ENCODE measurements at regions not wholly inside any gene's neighbourhood (a gene's known extent, or its start where the extent isn't known, plus 50 kb on each side); places are given as distances from the start of the nearest gene placed in this dataset.

DNA sequence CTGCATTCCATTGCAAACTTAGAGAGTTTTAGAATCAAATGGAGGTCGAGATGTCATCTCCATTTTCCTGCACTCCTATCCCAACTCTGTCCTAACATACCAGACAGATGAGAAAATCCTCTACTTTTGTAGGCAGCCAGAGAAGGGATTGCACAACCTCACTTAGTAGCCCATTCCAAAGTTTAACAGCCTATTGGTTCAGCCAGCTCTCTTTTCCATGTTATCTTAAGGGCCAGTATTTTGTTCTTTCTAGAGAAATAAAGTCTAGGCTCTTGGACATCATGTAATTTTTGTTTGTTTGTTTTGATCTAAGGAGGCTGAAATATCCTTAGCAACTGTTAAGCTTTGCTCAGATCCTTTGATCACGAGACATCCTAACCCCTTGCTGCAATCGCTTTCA lies 173.0 kb downstream of the COX18 start:
- Histone ChIP-seq H3K27me3 (ENCODE audit: insufficient read depth, poor library complexity, severe bottlenecking) (no peaks in the 10 kb centered on the region), H3K27ac (replicated peaks) (no peak overlapping the region), H3K4me3 (replicated peaks; ENCODE audit: insufficient read depth, low read length) (no peak overlapping the region)
- TF ChIP-seq SPI1 (IDR thresholded peaks at IDR 0.05; ENCODE audit: borderline replicate concordance, low read depth) (no peak), POLR2AphosphoS5 (IDR thresholded peaks at IDR 0.05; ENCODE audit: low read depth) (no peak), GABPA (IDR thresholded peaks at IDR 0.05; ENCODE audit: low read depth) (no peak), CTCF (IDR thresholded peaks at IDR 0.05; ENCODE audit: insufficient read depth, low read length) (no peak)
- TF ChIP-seq, protein P1, sequence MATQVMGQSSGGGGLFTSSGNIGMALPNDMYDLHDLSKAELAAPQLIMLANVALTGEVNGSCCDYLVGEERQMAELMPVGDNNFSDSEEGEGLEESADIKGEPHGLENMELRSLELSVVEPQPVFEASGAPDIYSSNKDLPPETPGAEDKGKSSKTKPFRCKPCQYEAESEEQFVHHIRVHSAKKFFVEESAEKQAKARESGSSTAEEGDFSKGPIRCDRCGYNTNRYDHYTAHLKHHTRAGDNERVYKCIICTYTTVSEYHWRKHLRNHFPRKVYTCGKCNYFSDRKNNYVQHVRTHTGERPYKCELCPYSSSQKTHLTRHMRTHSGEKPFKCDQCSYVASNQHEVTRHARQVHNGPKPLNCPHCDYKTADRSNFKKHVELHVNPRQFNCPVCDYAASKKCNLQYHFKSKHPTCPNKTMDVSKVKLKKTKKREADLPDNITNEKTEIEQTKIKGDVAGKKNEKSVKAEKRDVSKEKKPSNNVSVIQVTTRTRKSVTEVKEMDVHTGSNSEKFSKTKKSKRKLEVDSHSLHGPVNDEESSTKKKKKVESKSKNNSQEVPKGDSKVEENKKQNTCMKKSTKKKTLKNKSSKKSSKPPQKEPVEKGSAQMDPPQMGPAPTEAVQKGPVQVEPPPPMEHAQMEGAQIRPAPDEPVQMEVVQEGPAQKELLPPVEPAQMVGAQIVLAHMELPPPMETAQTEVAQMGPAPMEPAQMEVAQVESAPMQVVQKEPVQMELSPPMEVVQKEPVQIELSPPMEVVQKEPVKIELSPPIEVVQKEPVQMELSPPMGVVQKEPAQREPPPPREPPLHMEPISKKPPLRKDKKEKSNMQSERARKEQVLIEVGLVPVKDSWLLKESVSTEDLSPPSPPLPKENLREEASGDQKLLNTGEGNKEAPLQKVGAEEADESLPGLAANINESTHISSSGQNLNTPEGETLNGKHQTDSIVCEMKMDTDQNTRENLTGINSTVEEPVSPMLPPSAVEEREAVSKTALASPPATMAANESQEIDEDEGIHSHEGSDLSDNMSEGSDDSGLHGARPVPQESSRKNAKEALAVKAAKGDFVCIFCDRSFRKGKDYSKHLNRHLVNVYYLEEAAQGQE (IDR thresholded peaks at IDR 0.05; ENCODE audit: insufficient replicate concordance, low read depth), result no peak
- no peak for DNase-seq (ENCODE audit: low read depth in 1 of 2, low spot score in 1 of 2)

- no peak for DNase-seq (ENCODE audit: low read depth in 1 of 2, low spot score in 1 of 2)
- Histone ChIP-seq H3K27ac (replicated peaks) (no peak overlapping the region), H3K4me3 (replicated peaks; ENCODE audit: insufficient read depth, low read length) (no peak overlapping the region), H3K27me3 (ENCODE audit: insufficient read depth, poor library complexity, severe bottlenecking) (no peaks in the 10 kb centered on the region)
- no peak for TF ChIP-seq POLR2AphosphoS5 (IDR thresholded peaks at IDR 0.05; ENCODE audit: low read depth)
- TF ChIP-seq CTCF (IDR thresholded peaks at IDR 0.05; ENCODE audit: insufficient read depth, low read length), result no peak
- TF ChIP-seq SPI1 (IDR thresholded peaks at IDR 0.05; ENCODE audit: borderline replicate concordance, low read depth), result no peak
- TF ChIP-seq GABPA (IDR thresholded peaks at IDR 0.05; ENCODE audit: low read depth), result no peak
- TF ChIP-seq, protein P1 (IDR thresholded peaks at IDR 0.05; ENCODE audit: insufficient replicate concordance, low read depth), result no peak
Observed at GRCh38 chr4:72895408-72895807, 174.1 kb downstream of the COX18 start.

DNA sequence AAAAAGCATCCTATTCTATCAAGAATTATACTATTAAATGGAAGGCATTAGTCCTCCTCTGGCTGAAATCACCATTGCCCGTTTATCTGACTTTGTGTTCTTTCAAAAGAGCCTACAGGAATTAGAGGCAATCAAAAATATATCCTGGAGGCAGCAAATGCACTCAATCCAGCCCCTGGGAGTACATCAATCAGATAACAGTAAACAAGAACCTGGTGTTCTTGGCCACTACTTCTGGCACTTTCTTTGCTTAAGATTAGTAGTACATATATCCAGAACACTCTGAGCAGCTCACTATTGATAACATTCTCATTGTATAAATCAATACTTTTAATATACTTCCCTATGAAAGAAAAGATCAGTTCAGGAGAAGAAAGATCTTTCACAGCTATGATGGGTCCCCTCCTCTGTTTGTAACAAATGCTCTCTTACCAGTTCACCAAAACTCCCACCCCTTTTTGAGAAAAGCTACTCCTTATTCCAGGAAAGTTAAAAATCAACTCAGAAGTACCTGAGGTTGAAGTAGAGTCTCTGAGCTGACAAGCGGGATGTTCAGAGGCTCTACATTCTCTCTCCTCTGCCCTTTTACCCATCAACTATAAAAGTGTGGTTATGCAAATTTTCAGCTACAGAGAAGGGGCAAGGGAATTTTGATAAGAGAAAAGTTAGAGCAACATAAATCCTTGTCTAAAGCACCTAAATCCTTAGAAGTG lies 176.0 kb downstream of the COX18 start:
- no peak for DNase-seq (ENCODE audit: low read depth in 1 of 2, low spot score in 1 of 2)
- no peak overlapping the region for H3K27ac ChIP-seq (replicated peaks)
- no peak overlapping the region for H3K4me3 ChIP-seq (replicated peaks; ENCODE audit: insufficient read depth, low read length)
- no peaks in the 10 kb centered on the region for H3K27me3 ChIP-seq (ENCODE audit: insufficient read depth, poor library complexity, severe bottlenecking)
- TF ChIP-seq, protein P1 (IDR thresholded peaks at IDR 0.05; ENCODE audit: insufficient replicate concordance, low read depth), result no peak
- TF ChIP-seq SPI1 (IDR thresholded peaks at IDR 0.05; ENCODE audit: borderline replicate concordance, low read depth) (no peak), POLR2AphosphoS5 (IDR thresholded peaks at IDR 0.05; ENCODE audit: low read depth) (no peak), CTCF (IDR thresholded peaks at IDR 0.05; ENCODE audit: insufficient read depth, low read length) (no peak), GABPA (IDR thresholded peaks at IDR 0.05; ENCODE audit: low read depth) (no peak)
